ENCODE measurements at regions not wholly inside any gene's neighbourhood (a gene's known extent, or its start where the extent isn't known, plus 50 kb on each side); places are given as distances from the start of the nearest gene placed in this dataset.
A peak's percentile ranks its signal among the peaks of the same experiment; 100 is the strongest.

DNA sequence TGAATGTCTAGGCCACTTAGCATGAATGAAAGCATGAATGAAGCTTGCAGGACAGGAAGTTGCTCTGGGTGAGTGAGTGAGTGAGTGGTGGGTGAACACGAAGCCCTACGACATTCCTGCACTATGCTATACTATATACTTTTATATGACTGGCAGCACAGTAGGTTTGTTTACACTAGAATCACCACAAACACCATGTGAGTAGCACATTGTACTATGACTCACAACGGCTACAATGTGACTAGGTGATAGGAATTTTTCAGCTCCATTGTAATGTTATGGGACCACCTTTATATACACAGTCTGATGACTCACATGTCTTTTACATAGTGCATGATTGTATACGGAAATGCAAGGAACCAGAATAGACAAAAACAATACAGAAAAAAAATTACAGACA lies 1480.2 kb downstream of the AACS start:
- Histone ChIP-seq H3K4me1 (ENCODE audit: insufficient read depth, poor library complexity, severe bottlenecking) (no peaks in the 10 kb centered on the region), H3K27me3 (ENCODE audit: insufficient read depth, poor library complexity, severe bottlenecking) (no peaks in the 10 kb centered on the region), H3K4me3 (ENCODE audit: severe bottlenecking) (no peak overlapping the region), H3K9me3 (ENCODE audit: severe bottlenecking) (no peaks in the 10 kb centered on the region), H3K27ac (ENCODE audit: poor library complexity, severe bottlenecking) (no peak overlapping the region), H3K36me3 (ENCODE audit: low read depth) (no peaks in the 10 kb centered on the region)
- ATAC-seq (ENCODE audit: low read depth) (peak; percentile 79), DNase-seq (ENCODE audit: low spot score) (no peak)
- TF ChIP-seq, protein P1, sequence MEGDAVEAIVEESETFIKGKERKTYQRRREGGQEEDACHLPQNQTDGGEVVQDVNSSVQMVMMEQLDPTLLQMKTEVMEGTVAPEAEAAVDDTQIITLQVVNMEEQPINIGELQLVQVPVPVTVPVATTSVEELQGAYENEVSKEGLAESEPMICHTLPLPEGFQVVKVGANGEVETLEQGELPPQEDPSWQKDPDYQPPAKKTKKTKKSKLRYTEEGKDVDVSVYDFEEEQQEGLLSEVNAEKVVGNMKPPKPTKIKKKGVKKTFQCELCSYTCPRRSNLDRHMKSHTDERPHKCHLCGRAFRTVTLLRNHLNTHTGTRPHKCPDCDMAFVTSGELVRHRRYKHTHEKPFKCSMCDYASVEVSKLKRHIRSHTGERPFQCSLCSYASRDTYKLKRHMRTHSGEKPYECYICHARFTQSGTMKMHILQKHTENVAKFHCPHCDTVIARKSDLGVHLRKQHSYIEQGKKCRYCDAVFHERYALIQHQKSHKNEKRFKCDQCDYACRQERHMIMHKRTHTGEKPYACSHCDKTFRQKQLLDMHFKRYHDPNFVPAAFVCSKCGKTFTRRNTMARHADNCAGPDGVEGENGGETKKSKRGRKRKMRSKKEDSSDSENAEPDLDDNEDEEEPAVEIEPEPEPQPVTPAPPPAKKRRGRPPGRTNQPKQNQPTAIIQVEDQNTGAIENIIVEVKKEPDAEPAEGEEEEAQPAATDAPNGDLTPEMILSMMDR (IDR thresholded peaks at IDR 0.05; ENCODE audit: poor library complexity, severe bottlenecking), result no peak

DNA sequence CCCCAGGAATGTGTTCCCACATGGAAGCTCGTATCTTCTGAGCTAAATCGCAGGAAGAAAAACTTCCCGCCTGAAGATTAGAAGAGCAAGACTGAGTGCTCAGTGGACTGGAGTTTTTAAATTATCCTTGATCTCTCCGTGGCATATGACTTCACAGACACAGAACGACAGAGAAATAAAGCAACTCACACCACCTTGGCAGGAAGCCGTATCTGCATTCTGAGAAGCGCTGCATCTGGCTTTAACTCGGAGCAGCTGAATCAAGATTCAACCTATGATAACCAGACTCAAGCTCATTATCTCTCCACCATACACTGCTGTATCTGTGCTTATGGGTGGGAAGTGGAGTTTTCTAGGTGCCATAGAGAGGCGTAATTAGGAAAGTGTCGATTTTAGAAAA lies 1482.7 kb downstream of the AACS start:
- ATAC-seq (ENCODE audit: low read depth) (no peak), DNase-seq (ENCODE audit: low spot score) (no peak)
- H3K27me3 ChIP-seq (ENCODE audit: insufficient read depth, poor library complexity, severe bottlenecking), result no peaks in the 10 kb centered on the region
- no peaks in the 10 kb centered on the region for H3K36me3 ChIP-seq (ENCODE audit: low read depth)
- TF ChIP-seq, protein P1 (IDR thresholded peaks at IDR 0.05; ENCODE audit: poor library complexity, severe bottlenecking), result no peak
- no peaks in the 10 kb centered on the region for H3K4me1 ChIP-seq (ENCODE audit: insufficient read depth, poor library complexity, severe bottlenecking)
- H3K27ac ChIP-seq (ENCODE audit: poor library complexity, severe bottlenecking), result no peak overlapping the region
- no peak overlapping the region for H3K4me3 ChIP-seq (ENCODE audit: severe bottlenecking)
- H3K9me3 ChIP-seq (ENCODE audit: severe bottlenecking), result no peaks in the 10 kb centered on the region

DNA sequence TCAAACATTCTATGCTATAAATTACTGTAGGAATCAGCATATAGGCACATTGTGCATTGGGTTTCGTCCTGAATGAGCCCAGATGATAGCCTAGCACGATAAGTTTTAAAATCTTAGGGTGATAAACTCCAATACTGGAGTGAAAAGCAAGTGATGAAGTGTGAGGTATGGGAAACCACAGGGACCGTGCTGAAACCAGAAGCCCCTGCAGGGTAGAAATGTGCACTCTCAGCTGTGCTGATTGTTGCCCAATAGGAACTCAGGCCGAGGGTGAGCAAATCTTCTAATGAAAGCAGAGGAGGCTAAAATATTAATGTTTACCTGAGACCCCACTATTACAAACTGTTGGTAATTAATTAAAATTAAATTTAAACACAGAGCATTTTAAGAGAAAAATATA lies 1486.6 kb downstream of the AACS start:
- Histone ChIP-seq H3K27ac (ENCODE audit: poor library complexity, severe bottlenecking) (no peak overlapping the region), H3K27me3 (ENCODE audit: insufficient read depth, poor library complexity, severe bottlenecking) (no peaks in the 10 kb centered on the region), H3K4me3 (ENCODE audit: severe bottlenecking) (no peak overlapping the region), H3K4me1 (ENCODE audit: insufficient read depth, poor library complexity, severe bottlenecking) (no peaks in the 10 kb centered on the region), H3K36me3 (ENCODE audit: low read depth) (no peaks in the 10 kb centered on the region), H3K9me3 (ENCODE audit: severe bottlenecking) (no peaks in the 10 kb centered on the region)
- ATAC-seq (ENCODE audit: low read depth) (no peak), DNase-seq (ENCODE audit: low spot score) (no peak)
- TF ChIP-seq, protein P1 (IDR thresholded peaks at IDR 0.05; ENCODE audit: poor library complexity, severe bottlenecking), result no peak

DNA sequence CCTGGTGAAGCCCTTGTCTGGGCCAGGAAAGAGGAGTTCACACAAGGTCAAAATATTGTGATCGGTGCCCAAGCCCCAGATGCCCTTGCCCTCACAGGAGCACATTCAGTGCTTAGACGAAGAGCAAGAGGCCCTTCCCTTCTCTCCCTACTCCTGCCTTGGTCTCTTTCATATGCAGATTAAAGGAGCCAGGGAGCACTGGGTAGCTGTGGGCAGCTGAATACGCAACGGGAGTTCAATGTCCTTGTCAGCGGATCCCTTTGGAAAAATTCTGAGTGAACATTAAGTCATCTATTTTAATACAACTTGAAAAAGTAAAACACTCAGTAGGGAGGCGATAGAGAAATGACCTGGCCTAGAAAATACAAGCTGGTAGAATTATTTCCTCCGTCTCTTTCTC lies 1489.4 kb downstream of the AACS start:
- DNase-seq (ENCODE audit: low spot score) (no peak), ATAC-seq (ENCODE audit: low read depth) (no peak)
- H3K27me3 ChIP-seq (ENCODE audit: insufficient read depth, poor library complexity, severe bottlenecking), result no peaks in the 10 kb centered on the region
- no peaks in the 10 kb centered on the region for H3K4me1 ChIP-seq (ENCODE audit: insufficient read depth, poor library complexity, severe bottlenecking)
- no peaks in the 10 kb centered on the region for H3K9me3 ChIP-seq (ENCODE audit: severe bottlenecking)
- TF ChIP-seq, protein P1 (IDR thresholded peaks at IDR 0.05; ENCODE audit: poor library complexity, severe bottlenecking), result no peak
- H3K4me3 ChIP-seq (ENCODE audit: severe bottlenecking), result no peak overlapping the region
- no peaks in the 10 kb centered on the region for H3K36me3 ChIP-seq (ENCODE audit: low read depth)
- H3K27ac ChIP-seq (ENCODE audit: poor library complexity, severe bottlenecking), result no peak overlapping the region

DNA sequence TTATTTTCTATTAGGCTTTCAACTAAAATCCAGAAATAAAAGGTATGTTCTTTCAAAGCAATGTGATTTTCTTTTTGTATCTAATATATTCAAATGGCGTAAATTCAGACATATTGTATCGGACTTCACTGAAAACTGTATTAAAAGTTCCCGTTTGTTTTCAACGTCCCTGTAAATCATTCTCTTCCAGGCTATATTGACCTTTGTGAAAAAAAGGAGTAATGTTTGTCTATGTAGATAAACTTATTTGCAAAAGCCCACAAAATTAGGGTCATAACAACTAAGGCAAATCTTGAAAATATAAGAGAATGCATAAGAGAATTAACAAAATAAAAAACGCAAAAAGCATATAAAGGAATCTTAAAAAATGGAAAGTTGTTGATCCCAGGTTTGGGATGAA lies 1492.4 kb downstream of the AACS start:
- Histone ChIP-seq H3K27ac (ENCODE audit: poor library complexity, severe bottlenecking) (no peak overlapping the region), H3K9me3 (ENCODE audit: severe bottlenecking) (no peaks in the 10 kb centered on the region), H3K27me3 (ENCODE audit: insufficient read depth, poor library complexity, severe bottlenecking) (no peaks in the 10 kb centered on the region), H3K4me3 (ENCODE audit: severe bottlenecking) (no peak overlapping the region), H3K4me1 (ENCODE audit: insufficient read depth, poor library complexity, severe bottlenecking) (no peaks in the 10 kb centered on the region), H3K36me3 (ENCODE audit: low read depth) (no peaks in the 10 kb centered on the region)
- no peak for DNase-seq (ENCODE audit: low spot score)
- TF ChIP-seq, protein P1 (IDR thresholded peaks at IDR 0.05; ENCODE audit: poor library complexity, severe bottlenecking), result no peak
- ATAC-seq (ENCODE audit: low read depth), result no peak
